SK-N-SH treated with all-trans-retinoic acid at 6 μM for 48 hours (cell line): ENCODE measurements at regions not wholly inside any gene's neighbourhood (a gene's known extent, or its start where the extent isn't known, plus 50 kb on each side); places are given as distances from the start of the nearest gene placed in this dataset.

Source experiments
- ARNTL ChIP-seq: fragments of 450-650 bp; formaldehyde crosslinking; IDR thresholded peaks from 2 replicates; pipeline ENCODE4 v1.5.0; 2020; ENCODE audit warnings: low read depth, mild to moderate bottlenecking, moderate library complexity, borderline replicate concordance
- ESRRG ChIP-seq: fragments of 250-450 bp; sonication (Bioruptor Pico); IDR thresholded peaks from 2 replicates; pipeline ENCODE4 v1.6.1; 2021; ENCODE audit warnings: mild to moderate bottlenecking

GRCh38 chr2:142270990-142271389 is 140.2 kb upstream of the LRP1B start:
- TF ChIP-seq ESRRG (CRISPR knock-in tag), result no peak
- TF ChIP-seq ARNTL (CRISPR knock-in tag), result no peak
